Astrocyte (in vitro differentiated cells and primary cell): ENCODE measurements at regions not wholly inside any gene's neighbourhood (a gene's known extent, or its start where the extent isn't known, plus 50 kb on each side); places are given as distances from the start of the nearest gene placed in this dataset.

Source experiments
- CTCF ChIP-seq: IDR thresholded peaks from 2 replicates; pipeline ENCODE4 v1.5.1; 2011; ENCODE audit warnings: low read depth, mild to moderate bottlenecking, inconsistent platforms, low read length, moderate library complexity; ENCODE audit not compliant: insufficient read depth
- EZH2 ChIP-seq: IDR thresholded peaks from 2 replicates; pipeline ENCODE4 v1.6.1; 2012; ENCODE audit warnings: mild to moderate bottlenecking, low read length, inconsistent platforms; ENCODE audit not compliant: insufficient read depth

DNA sequence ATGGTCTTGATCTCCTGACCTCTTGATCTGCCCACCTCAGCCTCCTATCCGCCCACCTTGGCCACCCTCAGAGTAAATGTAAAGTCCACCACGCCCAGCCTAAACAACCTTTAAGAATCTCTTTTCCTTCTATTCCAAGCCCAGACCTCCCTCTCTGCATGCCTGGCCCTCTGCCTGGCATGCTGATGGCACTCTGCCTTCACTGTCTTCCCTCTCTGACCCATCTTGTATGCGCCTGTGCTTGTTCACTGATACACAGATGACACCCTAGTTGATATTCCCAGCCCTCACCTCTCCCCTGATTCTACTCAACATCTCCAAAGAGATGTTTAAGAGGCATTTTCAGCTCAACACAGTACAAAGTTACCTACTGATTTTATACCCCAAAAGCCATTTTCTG, 466.8 kb upstream of the MEX3C start:
- TF ChIP-seq CTCF: no peak
- TF ChIP-seq EZH2: no peak
